GM18498 (cell line): ENCODE measurements at regions not wholly inside any gene's neighbourhood (a gene's known extent, or its start where the extent isn't known, plus 50 kb on each side); places are given as distances from the start of the nearest gene placed in this dataset.
"Not testable (repeated sequence)": the region's sequence is repeated elsewhere in the genome, so short reads cannot be mapped to it uniquely, and the experiment has no call there.

Source experiments
- ATAC-seq: cut with Tn5 transposase; IDR thresholded peaks from one replicate; pipeline ENCODE4 v1.9.1; 2021; ENCODE audit warnings: mild to moderate bottlenecking, moderate library complexity; ENCODE audit not compliant: unreplicated experiment

GRCh38 chr12:62032870-62033269 lies 227.3 kb upstream of the USP15 start:
- ATAC-seq = no peak

GRCh38 chr12:62044450-62045135 lies 215.6 kb upstream of the USP15 start:
- no peak for ATAC-seq

- ATAC-seq = no peak
Measured at GRCh38 chr12:62045211-62045610, 215.0 kb upstream of the USP15 start.

GRCh38 chr12:62050785-62051184 lies 209.4 kb upstream of the USP15 start:
- no peak for ATAC-seq

- ATAC-seq = no peak
Measured at GRCh38 chr12:62069976-62070375, 190.2 kb upstream of the USP15 start.

GRCh38 chr12:62073236-62073635 lies 187.0 kb upstream of the USP15 start:
- not testable (repeated sequence) for ATAC-seq

GRCh38 chr12:62075870-62076269 lies 184.3 kb upstream of the USP15 start:
- peak; percentile 66 for ATAC-seq

GRCh38 chr12:62078020-62078419 lies 182.2 kb upstream of the USP15 start:
- no peak for ATAC-seq

- ATAC-seq = no peak
Measured at GRCh38 chr12:62082448-62082847, 177.8 kb upstream of the USP15 start.

- no peak for ATAC-seq
Measured at GRCh38 chr12:62098132-62098531, 162.1 kb upstream of the USP15 start.

GRCh38 chr12:62103748-62104147 lies 156.5 kb upstream of the USP15 start:
- no peak for ATAC-seq

GRCh38 chr12:62106547-62107185 lies 153.5 kb upstream of the USP15 start:
- ATAC-seq = no peak

GRCh38 chr12:62113366-62114011 lies 146.7 kb upstream of the USP15 start:
- no peak for ATAC-seq

GRCh38 chr12:62116986-62117385 lies 143.2 kb upstream of the USP15 start:
- ATAC-seq = no peak

- ATAC-seq = peak; percentile 95
Measured at GRCh38 chr12:62123721-62124203, 136.4 kb upstream of the USP15 start.

GRCh38 chr12:62127516-62127915 lies 132.7 kb upstream of the USP15 start:
- no peak for ATAC-seq

- no peak for ATAC-seq
Measured at GRCh38 chr12:62128175-62128975, 131.8 kb upstream of the USP15 start.

GRCh38 chr12:62129291-62129690 lies 130.9 kb upstream of the USP15 start:
- ATAC-seq = no peak

- ATAC-seq = no peak
Measured at GRCh38 chr12:62130402-62130801, 129.8 kb upstream of the USP15 start.

GRCh38 chr12:62130834-62131552 lies 129.2 kb upstream of the USP15 start:
- no peak for ATAC-seq

- ATAC-seq = no peak
Measured at GRCh38 chr12:62133440-62133839, 126.8 kb upstream of the USP15 start.
